Uterus (tissue), 3 donors: ENCODE measurements at regions not wholly inside any gene's neighbourhood (a gene's known extent, or its start where the extent isn't known, plus 50 kb on each side); places are given as distances from the start of the nearest gene placed in this dataset.

Experiments
- DNase-seq, 2 donors: peaks; one replicate each; pipeline ENCODE4 v3.0.0-alpha.2; 2019 to 2020
- H3K27ac ChIP-seq, 2 donors: fragments of 200-600 bp; sonication (generic); 1 replicate in 1 of 2; 2 replicates in 1 of 2; pipeline ENCODE4 v1.5.1; 2016 to 2018
- H3K27me3 ChIP-seq, 2 donors: fragments of 200-600 bp; sonication (generic); one replicate each; pipeline ENCODE4 v1.5.1; 2018 to 2019; ENCODE audit warnings: control low read depth in 1 of 2
- H3K36me3 ChIP-seq, 2 donors: fragments of 200-600 bp; sonication (generic); one replicate each; pipeline ENCODE4 v1.5.1; 2019; ENCODE audit warnings: control low read depth in 1 of 2
- H3K4me1 ChIP-seq, 2 donors: fragments of 200-600 bp; sonication (generic); one replicate each; pipeline ENCODE4 v1.5.1; 2018 to 2019; ENCODE audit warnings: control low read depth in 1 of 2
- H3K4me3 ChIP-seq, 2 donors: fragments of 200-600 bp; sonication (generic); 1 replicate in 1 of 2; 2 replicates in 1 of 2; pipeline ENCODE4 v1.5.1; 2018 to 2019; ENCODE audit warnings: mild to moderate bottlenecking in 1 of 2
- H3K9me3 ChIP-seq, 2 donors: fragments of 200-600 bp; sonication (generic); one replicate each; pipeline ENCODE4 v1.5.1; 2019; ENCODE audit warnings: control low read depth in 1 of 2
- CTCF ChIP-seq, 4 experiments: fragments of 200-600 bp in 2 of 4; fragments of 450-650 bp in 2 of 4; sonication (generic) in 2 of 4; IDR thresholded peaks; one replicate each; pipeline ENCODE4 v1.5.1; 2016 to 2019; ENCODE audit warnings: antibody characterized with exemption in 4 of 4, mild to moderate bottlenecking in 2 of 4, moderate library complexity in 1 of 4
- POLR2A ChIP-seq, 2 donors: fragments of 450-650 bp; IDR thresholded peaks; one replicate each; pipeline ENCODE4 v1.6.1; 2016; ENCODE audit warnings: antibody characterized with exemption in 2 of 2, mild to moderate bottlenecking in 1 of 2, moderate library complexity in 1 of 2
- intact Hi-C: fragments of 100-400 bp; cut with DNase I; formaldehyde crosslinking; loops from one replicate; pipeline ENCODE4 v1.15.1; 2023; ENCODE audit warnings: low total_unique reads
- donor health status: DM: yes; HTN: yes; CAD: no.

GRCh38 chr20:40584130-40584809 lies 104.8 kb downstream of the MAFB start:
- H3K27me3 ChIP-seq = no peaks in the 10 kb centered on the region
- no peaks in the 10 kb centered on the region for H3K4me1 ChIP-seq
- no peaks in the 10 kb centered on the region for H3K9me3 ChIP-seq
- intact Hi-C loops = no loop called here
- no peaks in the 10 kb centered on the region for H3K36me3 ChIP-seq
- peak in 1 of 2 donors; percentile 55 for DNase-seq
- no peak overlapping the region for H3K4me3 ChIP-seq
- no peak overlapping the region for H3K27ac ChIP-seq
- TF ChIP-seq CTCF (IDR thresholded peaks at IDR 0.05) (no peak), POLR2A (IDR thresholded peaks at IDR 0.05) (no peak)

- Histone ChIP-seq H3K27ac (no peak overlapping the region), H3K27me3 (no peaks in the 10 kb centered on the region), H3K36me3 (no peaks in the 10 kb centered on the region), H3K9me3 (no peaks in the 10 kb centered on the region), H3K4me1 (no peaks in the 10 kb centered on the region), H3K4me3 (no peak overlapping the region)
- no peak for TF ChIP-seq CTCF (IDR thresholded peaks at IDR 0.05)
- no peak for TF ChIP-seq POLR2A (IDR thresholded peaks at IDR 0.05)
- intact Hi-C loops = no loop called here
- no peak for DNase-seq
Observed at GRCh38 chr20:40583636-40584035, 105.4 kb downstream of the MAFB start.

GRCh38 chr20:40583205-40583604 lies 105.8 kb downstream of the MAFB start:
- DNase-seq = no peak
- Histone ChIP-seq H3K4me1 (no peaks in the 10 kb centered on the region), H3K27me3 (no peaks in the 10 kb centered on the region)

GRCh38 chr20:40582531-40582930 lies 106.5 kb downstream of the MAFB start:
- H3K27me3 ChIP-seq = no peaks in the 10 kb centered on the region
- TF ChIP-seq CTCF (IDR thresholded peaks at IDR 0.05) (no peak), POLR2A (IDR thresholded peaks at IDR 0.05) (no peak)
- no peaks in the 10 kb centered on the region for H3K4me1 ChIP-seq
- no peaks in the 10 kb centered on the region for H3K36me3 ChIP-seq
- DNase-seq = no peak
- no peak overlapping the region for H3K4me3 ChIP-seq
- no peaks in the 10 kb centered on the region for H3K9me3 ChIP-seq
- H3K27ac ChIP-seq = no peak overlapping the region
- intact Hi-C loops = no loop called here

More at GRCh38 chr20:40583205-40583604, 105.8 kb downstream of the MAFB start:
- Histone ChIP-seq H3K4me3 (no peak overlapping the region), H3K27ac (no peak overlapping the region), H3K9me3 (no peaks in the 10 kb centered on the region), H3K36me3 (no peaks in the 10 kb centered on the region)
- intact Hi-C loops = no loop called here
- no peak for TF ChIP-seq POLR2A (IDR thresholded peaks at IDR 0.05)
- TF ChIP-seq CTCF (IDR thresholded peaks at IDR 0.05) = no peak

GRCh38 chr20:40579701-40580100 lies 109.3 kb downstream of the MAFB start:
- intact Hi-C loops = no loop called here
- Histone ChIP-seq H3K4me1 (no peaks in the 10 kb centered on the region), H3K9me3 (no peaks in the 10 kb centered on the region), H3K27me3 (no peaks in the 10 kb centered on the region), H3K4me3 (no peak overlapping the region), H3K36me3 (no peaks in the 10 kb centered on the region), H3K27ac (no peak overlapping the region)
- no peak for DNase-seq
- no peak for TF ChIP-seq CTCF (IDR thresholded peaks at IDR 0.05)
- no peak for TF ChIP-seq POLR2A (IDR thresholded peaks at IDR 0.05)
